Testis (tissue), 2 donors: ENCODE measurements at regions not wholly inside any gene's neighbourhood (a gene's known extent, or its start where the extent isn't known, plus 50 kb on each side); places are given as distances from the start of the nearest gene placed in this dataset.
"Not testable (repeated sequence)": the region's sequence is repeated elsewhere in the genome, so short reads cannot be mapped to it uniquely, and the experiment has no call there.

Source experiments
- CTCF ChIP-seq, 3 experiments: fragments of 450-650 bp in 2 of 3; fragments of 200-600 bp in 1 of 3; sonication (generic) in 1 of 3; IDR thresholded peaks; one replicate each; pipeline ENCODE4 v1.5.1; 2016 to 2019; ENCODE audit warnings: antibody characterized with exemption in 3 of 3, mild to moderate bottlenecking in 2 of 3, moderate library complexity in 1 of 3
- POLR2A ChIP-seq: fragments of 450-650 bp; IDR thresholded peaks from one replicate; pipeline ENCODE4 v1.6.1; 2017; ENCODE audit warnings: antibody characterized with exemption, mild to moderate bottlenecking, moderate library complexity

GRCh38 chr10:52374207-52374606, 60.1 kb downstream of the DKK1 start:
- not testable (repeated sequence) for TF ChIP-seq CTCF (IDR thresholded peaks at IDR 0.05); POLR2A
